ENCODE measurements at regions not wholly inside any gene's neighbourhood (a gene's known extent, or its start where the extent isn't known, plus 50 kb on each side); places are given as distances from the start of the nearest gene placed in this dataset.

DNA sequence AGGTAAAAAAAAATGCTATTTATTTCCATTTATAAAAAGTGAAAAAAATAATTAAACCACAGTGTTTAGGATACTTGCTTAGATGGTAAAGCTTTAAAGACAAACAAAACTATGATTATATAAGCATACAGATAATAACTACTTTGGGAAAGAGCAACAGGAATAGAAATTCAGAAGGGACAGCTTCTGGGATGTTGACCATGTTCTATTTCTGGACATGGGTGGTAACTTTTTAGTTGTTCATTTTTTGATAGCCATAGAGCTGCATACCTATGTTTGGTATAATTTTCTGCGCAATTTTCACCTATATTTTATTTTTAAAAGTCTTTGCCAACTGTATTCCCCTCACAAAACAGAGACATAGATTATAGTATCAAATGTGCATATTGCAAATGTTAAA lies 572.0 kb upstream of the NR2F2 start:
- TF ChIP-seq MAZ (IDR thresholded peaks at IDR 0.05; ENCODE audit: borderline replicate concordance, low read depth, low read length), result no peak
- no peak for TF ChIP-seq MAZ (CRISPR knock-in tag; IDR thresholded peaks at IDR 0.05; ENCODE audit: low read depth)
- TF ChIP-seq, protein P1, sequence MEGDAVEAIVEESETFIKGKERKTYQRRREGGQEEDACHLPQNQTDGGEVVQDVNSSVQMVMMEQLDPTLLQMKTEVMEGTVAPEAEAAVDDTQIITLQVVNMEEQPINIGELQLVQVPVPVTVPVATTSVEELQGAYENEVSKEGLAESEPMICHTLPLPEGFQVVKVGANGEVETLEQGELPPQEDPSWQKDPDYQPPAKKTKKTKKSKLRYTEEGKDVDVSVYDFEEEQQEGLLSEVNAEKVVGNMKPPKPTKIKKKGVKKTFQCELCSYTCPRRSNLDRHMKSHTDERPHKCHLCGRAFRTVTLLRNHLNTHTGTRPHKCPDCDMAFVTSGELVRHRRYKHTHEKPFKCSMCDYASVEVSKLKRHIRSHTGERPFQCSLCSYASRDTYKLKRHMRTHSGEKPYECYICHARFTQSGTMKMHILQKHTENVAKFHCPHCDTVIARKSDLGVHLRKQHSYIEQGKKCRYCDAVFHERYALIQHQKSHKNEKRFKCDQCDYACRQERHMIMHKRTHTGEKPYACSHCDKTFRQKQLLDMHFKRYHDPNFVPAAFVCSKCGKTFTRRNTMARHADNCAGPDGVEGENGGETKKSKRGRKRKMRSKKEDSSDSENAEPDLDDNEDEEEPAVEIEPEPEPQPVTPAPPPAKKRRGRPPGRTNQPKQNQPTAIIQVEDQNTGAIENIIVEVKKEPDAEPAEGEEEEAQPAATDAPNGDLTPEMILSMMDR (CRISPR knock-in tag; IDR thresholded peaks at IDR 0.05), result no peak
- TF ChIP-seq ZNF749 (CRISPR knock-in tag; IDR thresholded peaks at IDR 0.05; ENCODE audit: borderline replicate concordance), result no peak
- TF ChIP-seq KLF13 (CRISPR knock-in tag; IDR thresholded peaks at IDR 0.05), result no peak
- TF ChIP-seq, protein P2, sequence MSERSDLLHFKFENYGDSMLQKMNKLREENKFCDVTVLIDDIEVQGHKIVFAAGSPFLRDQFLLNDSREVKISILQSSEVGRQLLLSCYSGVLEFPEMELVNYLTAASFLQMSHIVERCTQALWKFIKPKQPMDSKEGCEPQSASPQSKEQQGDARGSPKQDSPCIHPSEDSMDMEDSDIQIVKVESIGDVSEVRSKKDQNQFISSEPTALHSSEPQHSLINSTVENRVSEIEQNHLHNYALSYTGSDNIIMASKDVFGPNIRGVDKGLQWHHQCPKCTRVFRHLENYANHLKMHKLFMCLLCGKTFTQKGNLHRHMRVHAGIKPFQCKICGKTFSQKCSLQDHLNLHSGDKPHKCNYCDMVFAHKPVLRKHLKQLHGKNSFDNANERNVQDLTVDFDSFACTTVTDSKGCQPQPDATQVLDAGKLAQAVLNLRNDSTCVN (CRISPR knock-in tag; IDR thresholded peaks at IDR 0.05; ENCODE audit: borderline replicate concordance), result no peak
- no peak for TF ChIP-seq MYC (CRISPR knock-in tag; IDR thresholded peaks at IDR 0.05; ENCODE audit: borderline replicate concordance)
- no peak for TF ChIP-seq EZH2 (conservative IDR thresholded peaks at IDR 0.05; ENCODE audit: low read depth, low read length)
- no peak for TF ChIP-seq RNF2 (conservative IDR thresholded peaks at IDR 0.05; ENCODE audit: low read depth)
- TF ChIP-seq TP53 (CRISPR knock-in tag; conservative IDR thresholded peaks at IDR 0.05), result no peak
- no peak for TF ChIP-seq REXO4 (CRISPR knock-in tag; IDR thresholded peaks at IDR 0.05; ENCODE audit: borderline replicate concordance)
- no peak for TF ChIP-seq POLR2A (IDR thresholded peaks at IDR 0.05; ENCODE audit: insufficient read depth in 1 of 2, low read depth in 2 of 2, low read length in 2 of 2)
- no peak for TF ChIP-seq SRSF1 (optimal IDR thresholded peaks at IDR 0.05; ENCODE audit: low read depth, low read length)
- no peak for TF ChIP-seq GATAD1 (CRISPR knock-in tag; IDR thresholded peaks at IDR 0.05)
- TF ChIP-seq, protein P3, sequence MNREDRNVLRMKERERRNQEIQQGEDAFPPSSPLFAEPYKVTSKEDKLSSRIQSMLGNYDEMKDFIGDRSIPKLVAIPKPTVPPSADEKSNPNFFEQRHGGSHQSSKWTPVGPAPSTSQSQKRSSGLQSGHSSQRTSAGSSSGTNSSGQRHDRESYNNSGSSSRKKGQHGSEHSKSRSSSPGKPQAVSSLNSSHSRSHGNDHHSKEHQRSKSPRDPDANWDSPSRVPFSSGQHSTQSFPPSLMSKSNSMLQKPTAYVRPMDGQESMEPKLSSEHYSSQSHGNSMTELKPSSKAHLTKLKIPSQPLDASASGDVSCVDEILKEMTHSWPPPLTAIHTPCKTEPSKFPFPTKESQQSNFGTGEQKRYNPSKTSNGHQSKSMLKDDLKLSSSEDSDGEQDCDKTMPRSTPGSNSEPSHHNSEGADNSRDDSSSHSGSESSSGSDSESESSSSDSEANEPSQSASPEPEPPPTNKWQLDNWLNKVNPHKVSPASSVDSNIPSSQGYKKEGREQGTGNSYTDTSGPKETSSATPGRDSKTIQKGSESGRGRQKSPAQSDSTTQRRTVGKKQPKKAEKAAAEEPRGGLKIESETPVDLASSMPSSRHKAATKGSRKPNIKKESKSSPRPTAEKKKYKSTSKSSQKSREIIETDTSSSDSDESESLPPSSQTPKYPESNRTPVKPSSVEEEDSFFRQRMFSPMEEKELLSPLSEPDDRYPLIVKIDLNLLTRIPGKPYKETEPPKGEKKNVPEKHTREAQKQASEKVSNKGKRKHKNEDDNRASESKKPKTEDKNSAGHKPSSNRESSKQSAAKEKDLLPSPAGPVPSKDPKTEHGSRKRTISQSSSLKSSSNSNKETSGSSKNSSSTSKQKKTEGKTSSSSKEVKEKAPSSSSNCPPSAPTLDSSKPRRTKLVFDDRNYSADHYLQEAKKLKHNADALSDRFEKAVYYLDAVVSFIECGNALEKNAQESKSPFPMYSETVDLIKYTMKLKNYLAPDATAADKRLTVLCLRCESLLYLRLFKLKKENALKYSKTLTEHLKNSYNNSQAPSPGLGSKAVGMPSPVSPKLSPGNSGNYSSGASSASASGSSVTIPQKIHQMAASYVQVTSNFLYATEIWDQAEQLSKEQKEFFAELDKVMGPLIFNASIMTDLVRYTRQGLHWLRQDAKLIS (CRISPR knock-in tag; IDR thresholded peaks at IDR 0.05), result no peak
